IMR-90 (cell line): ENCODE measurements at regions not wholly inside any gene's neighbourhood (a gene's known extent, or its start where the extent isn't known, plus 50 kb on each side); places are given as distances from the start of the nearest gene placed in this dataset.

ENCODE experiments used
- ATAC-seq: fragments of 200-7000 bp; cut with Tn5 transposase; 2 replicates; pipeline ENCODE4 v1.9.1; 2020; ENCODE audit warnings: low read depth, mild to moderate bottlenecking, moderate library complexity
- BruUV-seq: library from RNA; stranded (reverse); fragments of 400-500 nt; replicated peaks from 2 replicates; lab custom pipeline; 2021; lab: Mats Ljungman, UMichigan
- CTCF ChIA-PET: fragments of 300-600 bp; formaldehyde crosslinking; extraction: SDS; loops from one replicate; lab custom pipeline; 2021; ENCODE audit warnings: antibody characterized with exemption; lab: Yijun Ruan, JAX
- POLR2A ChIA-PET: fragments of 300-600 bp; sonication (Branson Sonifier 250); formaldehyde crosslinking; loops from one replicate; lab custom pipeline; 2022; ENCODE audit warnings: antibody characterized with exemption; ENCODE audit not compliant: unreplicated experiment; lab: Charles Lee
- DNase-seq: peaks from one replicate; pipeline ENCODE4 v3.0.0; 2013
- H2AFZ ChIP-seq: replicated peaks from 2 replicates; pipeline ENCODE3; 2013; ENCODE audit warnings: low read length, mild to moderate bottlenecking; ENCODE audit not compliant: poor library complexity
- H2AK5ac ChIP-seq: 2 replicates; pipeline ENCODE4 v1.6.1; 2013; ENCODE audit warnings: low read depth, low read length, inconsistent platforms
- H2AK9ac ChIP-seq: replicated peaks from 2 replicates; pipeline ENCODE3; 2013; ENCODE audit warnings: mild to moderate bottlenecking, low read depth, low read length, moderate library complexity; ENCODE audit not compliant: poor library complexity
- H2BK120ac ChIP-seq: 2 replicates; pipeline ENCODE4 v1.6.1; 2013; ENCODE audit warnings: low read depth, low read length, inconsistent platforms
- H2BK15ac ChIP-seq: 3 replicates; pipeline ENCODE4 v1.6.1; 2013; ENCODE audit warnings: low read depth, low read length, inconsistent platforms
- H2BK20ac ChIP-seq: 2 replicates; pipeline ENCODE4 v1.6.1; 2013; ENCODE audit warnings: low read depth, mild to moderate bottlenecking, inconsistent platforms, low read length, moderate library complexity
- H2BK5ac ChIP-seq: 2 replicates; pipeline ENCODE4 v1.6.1; 2013; ENCODE audit warnings: mild to moderate bottlenecking, low read depth, low read length, inconsistent platforms; ENCODE audit not compliant: poor library complexity, severe bottlenecking
- H3K14ac ChIP-seq: replicated peaks from 2 replicates; pipeline ENCODE4 v1.6.1; 2013; ENCODE audit warnings: low read depth, low read length, inconsistent platforms
- H3K18ac ChIP-seq: 2 replicates; pipeline ENCODE4 v1.6.1; 2013; ENCODE audit warnings: low read depth, low read length, control low read depth
- H3K23ac ChIP-seq: 2 replicates; pipeline ENCODE4 v1.6.1; 2013; ENCODE audit warnings: low read depth, low read length, inconsistent platforms
- H3K27ac ChIP-seq: 2 replicates; pipeline ENCODE4 v1.5.1; 2013; ENCODE audit warnings: mild to moderate bottlenecking, control low read depth, low read length; ENCODE audit not compliant: insufficient read depth
- H3K27me3 ChIP-seq: 2 replicates; pipeline ENCODE4 v1.6.1; 2013; ENCODE audit warnings: low read length; ENCODE audit not compliant: control insufficient read depth, insufficient read depth
- H3K36me3 ChIP-seq: 2 replicates; pipeline ENCODE4 v1.6.1; 2013; ENCODE audit warnings: low read length, mixed read lengths; ENCODE audit not compliant: control insufficient read depth, insufficient read depth
- H3K4ac ChIP-seq: 2 replicates; pipeline ENCODE4 v1.6.1; 2013; ENCODE audit warnings: low read depth, low read length, inconsistent platforms
- H3K4me1 ChIP-seq: 2 replicates; pipeline ENCODE4 v1.6.1; 2013; ENCODE audit warnings: low read length, mixed read lengths; ENCODE audit not compliant: control insufficient read depth, insufficient read depth
- H3K4me2 ChIP-seq: 2 replicates; pipeline ENCODE4 v1.6.1; 2013; ENCODE audit warnings: low read depth, mild to moderate bottlenecking, control low read depth, low read length, moderate library complexity
- H3K4me3 ChIP-seq: 2 replicates; pipeline ENCODE4 v1.5.1; 2013; ENCODE audit warnings: low read depth, mild to moderate bottlenecking, control low read depth, low read length, moderate library complexity; ENCODE audit not compliant: insufficient read depth
- H3K56ac ChIP-seq: 2 replicates; pipeline ENCODE4 v1.6.1; 2013; ENCODE audit warnings: low read length, inconsistent platforms; ENCODE audit not compliant: insufficient read depth; ENCODE audit errors: extremely low read depth
- H3K79me1 ChIP-seq, 2 experiments: 2 replicates each; pipeline ENCODE4 v1.6.1; 2013; ENCODE audit warnings: low read length in 2 of 2, inconsistent platforms in 1 of 2, low read depth in 1 of 2
- H3K9ac ChIP-seq: 2 replicates; pipeline ENCODE4 v1.6.1; 2013; ENCODE audit warnings: low read depth, low read length, control low read depth
- H3K9me1 ChIP-seq: 2 replicates; pipeline ENCODE4 v1.6.1; 2013; ENCODE audit warnings: low read length, inconsistent platforms; ENCODE audit not compliant: insufficient read depth
- H3K9me3 ChIP-seq: 2 replicates; pipeline ENCODE4 v1.6.1; 2013; ENCODE audit warnings: low read length; ENCODE audit not compliant: control insufficient read depth, insufficient read depth
- H4K20me1 ChIP-seq: 2 replicates; pipeline ENCODE4 v1.6.1; 2013; ENCODE audit warnings: low read length, inconsistent platforms; ENCODE audit not compliant: insufficient read depth
- H4K5ac ChIP-seq: 2 replicates; pipeline ENCODE4 v1.6.1; 2013; ENCODE audit warnings: mild to moderate bottlenecking, low read depth, low read length, control low read depth
- H4K8ac ChIP-seq, 2 experiments: 2 replicates each; pipeline ENCODE4 v1.6.1; 2013; ENCODE audit warnings: low read depth in 2 of 2, low read length in 2 of 2, control low read depth in 1 of 2, inconsistent platforms in 1 of 2
- H4K91ac ChIP-seq: 2 replicates; pipeline ENCODE4 v1.6.1; 2013; ENCODE audit warnings: low read depth, low read length, inconsistent platforms; ENCODE audit not compliant: insufficient read depth
- CEBPB ChIP-seq: IDR thresholded peaks from 2 replicates; pipeline ENCODE4 v1.6.1; 2012; ENCODE audit warnings: low read depth, low read length, improper control_type of control experiment
- CTCF ChIP-seq: conservative IDR thresholded peaks from 2 replicates; pipeline ENCODE4 v1.5.1; 2012; ENCODE audit warnings: mild to moderate bottlenecking, low read depth, low read length, improper control_type of control experiment
- MAFK ChIP-seq: IDR thresholded peaks from 2 replicates; pipeline ENCODE4 v1.6.1; 2012; ENCODE audit warnings: low read depth, low read length, improper control_type of control experiment
- MAZ ChIP-seq: IDR thresholded peaks from 2 replicates; pipeline ENCODE4 v1.6.1; 2012; ENCODE audit warnings: low read depth, mild to moderate bottlenecking, low read length, improper control_type of control experiment, moderate library complexity, borderline replicate concordance
- USF2 ChIP-seq: fragments of 150-350 bp; IDR thresholded peaks from 2 replicates; pipeline ENCODE4 v1.6.1; 2017; ENCODE audit warnings: mild to moderate bottlenecking, antibody characterized with exemption, low read length, low read depth
- dilution Hi-C: fragments of 300-500 bp; cut with HindIII; formaldehyde crosslinking; loops from one replicate; pipeline ENCODE4 v1.14.3; 2018; ENCODE audit warnings: low sequenced_read_pairs; ENCODE audit not compliant: unreplicated experiment
- in situ Hi-C: fragments of 300-500 bp; cut with MboI; formaldehyde crosslinking; loops from 3 replicates; pipeline ENCODE4 v1.14.3; 2019; ENCODE audit warnings: low sequenced_read_pairs, inconsistent platforms, mixed read lengths
- intact Hi-C: fragments of 100-400 bp; cut with micrococcal nuclease; formaldehyde crosslinking; loops from 2 replicates; pipeline ENCODE4 v1.10.0; 2022
- TF ChIP-seq, protein P1 (sequence below): fragments of 150-350 bp; IDR thresholded peaks from 2 replicates; pipeline ENCODE4 v1.6.1; 2016; ENCODE audit warnings: low read depth, mild to moderate bottlenecking, low read length, moderate library complexity, borderline replicate concordance

DNA sequence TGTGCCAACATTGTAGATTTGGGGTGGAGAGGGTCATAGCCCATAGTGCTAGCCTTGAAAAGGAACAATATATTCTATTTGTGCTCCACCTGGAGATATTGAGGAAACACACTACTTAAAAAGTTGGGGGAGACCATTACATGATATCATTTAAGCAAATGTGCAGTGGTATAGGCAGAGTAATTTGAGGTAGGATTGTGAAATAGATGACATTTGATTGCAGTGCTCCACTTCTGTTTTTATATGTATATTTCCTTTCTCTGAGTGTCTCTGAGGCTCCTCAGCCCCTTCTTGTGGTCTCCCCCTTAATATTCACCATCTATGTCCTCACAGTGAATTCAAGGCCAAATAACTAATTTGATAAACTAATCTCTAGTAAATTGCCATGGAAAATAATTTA is 85.6 kb upstream of the NMU start:
- H2AFZ ChIP-seq = no peak overlapping the region
- TF ChIP-seq CEBPB (peak; percentile 45), MAFK (no peak), CTCF (no peak), MAZ (no peak), USF2 (no peak)
- TF ChIP-seq, protein P1, sequence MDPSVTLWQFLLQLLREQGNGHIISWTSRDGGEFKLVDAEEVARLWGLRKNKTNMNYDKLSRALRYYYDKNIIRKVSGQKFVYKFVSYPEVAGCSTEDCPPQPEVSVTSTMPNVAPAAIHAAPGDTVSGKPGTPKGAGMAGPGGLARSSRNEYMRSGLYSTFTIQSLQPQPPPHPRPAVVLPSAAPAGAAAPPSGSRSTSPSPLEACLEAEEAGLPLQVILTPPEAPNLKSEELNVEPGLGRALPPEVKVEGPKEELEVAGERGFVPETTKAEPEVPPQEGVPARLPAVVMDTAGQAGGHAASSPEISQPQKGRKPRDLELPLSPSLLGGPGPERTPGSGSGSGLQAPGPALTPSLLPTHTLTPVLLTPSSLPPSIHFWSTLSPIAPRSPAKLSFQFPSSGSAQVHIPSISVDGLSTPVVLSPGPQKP = no peak
- intact Hi-C loops (no loop called here), dilution Hi-C loops (no loop called here), in situ Hi-C loops (no loop called here)
- no peak for ATAC-seq
- no peak overlapping the region for H3K23ac ChIP-seq
- H2BK20ac ChIP-seq = no peak overlapping the region
- no peaks in the 10 kb centered on the region for H3K4me1 ChIP-seq
- BruUV-seq = no TSS peak
- no peaks in the 10 kb centered on the region for H4K20me1 ChIP-seq
- H3K27me3 ChIP-seq = no peaks in the 10 kb centered on the region
- no peak overlapping the region for H3K4ac ChIP-seq
- no peaks in the 10 kb centered on the region for H3K9me1 ChIP-seq
- H2BK15ac ChIP-seq = no peak overlapping the region
- H2BK120ac ChIP-seq = no peak overlapping the region
- H3K36me3 ChIP-seq = no peaks in the 10 kb centered on the region
- no peak for DNase-seq
- POLR2A ChIA-PET = no interaction called here
- H3K18ac ChIP-seq = no peak overlapping the region
- H4K91ac ChIP-seq = no peak overlapping the region
- H3K79me1 ChIP-seq = no peaks in the 10 kb centered on the region
- no peak overlapping the region for H2AK9ac ChIP-seq
- H3K4me3 ChIP-seq = no peak overlapping the region
- no peaks in the 10 kb centered on the region for H3K9me3 ChIP-seq
- no peak overlapping the region for H4K8ac ChIP-seq
- H2BK5ac ChIP-seq = no peak overlapping the region
- H3K14ac ChIP-seq = no peak overlapping the region
- H2AK5ac ChIP-seq = no peak overlapping the region
- no peak overlapping the region for H3K9ac ChIP-seq
- no peak overlapping the region for H3K27ac ChIP-seq
- no peak overlapping the region for H3K4me2 ChIP-seq
- no peak overlapping the region for H3K56ac ChIP-seq
- CTCF ChIA-PET = no interaction called here
- H4K5ac ChIP-seq = no peak overlapping the region
